Ovary (tissue), 3 donors: ENCODE measurements at regions not wholly inside any gene's neighbourhood (a gene's known extent, or its start where the extent isn't known, plus 50 kb on each side); places are given as distances from the start of the nearest gene placed in this dataset.
"Not testable (repeated sequence)": the region's sequence is repeated elsewhere in the genome, so short reads cannot be mapped to it uniquely, and the experiment has no call there.

Experiments used
- EP300 ChIP-seq: sonication (generic); formaldehyde crosslinking; IDR thresholded peaks from one replicate; pipeline ENCODE4 v1.6.1; 2017; ENCODE audit warnings: antibody characterized with exemption
- POLR2A ChIP-seq: fragments of 450-650 bp; IDR thresholded peaks from one replicate; pipeline ENCODE4 v1.6.1; 2017; ENCODE audit warnings: antibody characterized with exemption, mild to moderate bottlenecking, moderate library complexity
- TF ChIP-seq, protein P1 (sequence below), 3 donors: fragments of 450-650 bp in 2 of 3; fragments of 200-600 bp in 1 of 3; IDR thresholded peaks; one replicate each; pipeline versions ENCODE4 v1.5.1 to v1.8.0; 2016 to 2022; ENCODE audit warnings: antibody characterized with exemption in 3 of 3, mild to moderate bottlenecking in 1 of 3
- donor health status: DM: no; HTN: no; CAD: no.

- TF ChIP-seq, protein P1, sequence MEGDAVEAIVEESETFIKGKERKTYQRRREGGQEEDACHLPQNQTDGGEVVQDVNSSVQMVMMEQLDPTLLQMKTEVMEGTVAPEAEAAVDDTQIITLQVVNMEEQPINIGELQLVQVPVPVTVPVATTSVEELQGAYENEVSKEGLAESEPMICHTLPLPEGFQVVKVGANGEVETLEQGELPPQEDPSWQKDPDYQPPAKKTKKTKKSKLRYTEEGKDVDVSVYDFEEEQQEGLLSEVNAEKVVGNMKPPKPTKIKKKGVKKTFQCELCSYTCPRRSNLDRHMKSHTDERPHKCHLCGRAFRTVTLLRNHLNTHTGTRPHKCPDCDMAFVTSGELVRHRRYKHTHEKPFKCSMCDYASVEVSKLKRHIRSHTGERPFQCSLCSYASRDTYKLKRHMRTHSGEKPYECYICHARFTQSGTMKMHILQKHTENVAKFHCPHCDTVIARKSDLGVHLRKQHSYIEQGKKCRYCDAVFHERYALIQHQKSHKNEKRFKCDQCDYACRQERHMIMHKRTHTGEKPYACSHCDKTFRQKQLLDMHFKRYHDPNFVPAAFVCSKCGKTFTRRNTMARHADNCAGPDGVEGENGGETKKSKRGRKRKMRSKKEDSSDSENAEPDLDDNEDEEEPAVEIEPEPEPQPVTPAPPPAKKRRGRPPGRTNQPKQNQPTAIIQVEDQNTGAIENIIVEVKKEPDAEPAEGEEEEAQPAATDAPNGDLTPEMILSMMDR (IDR thresholded peaks at IDR 0.05) = not testable (repeated sequence)
- TF ChIP-seq POLR2A, EP300: not testable (repeated sequence)
Observed at GRCh38 chr21:31790420-31790819, 58.5 kb upstream of the SCAF4 start.
